ENCODE measurements at regions not wholly inside any gene's neighbourhood (a gene's known extent, or its start where the extent isn't known, plus 50 kb on each side); places are given as distances from the start of the nearest gene placed in this dataset.

- Histone ChIP-seq H3K4me1 (ENCODE audit: low read depth, poor library complexity, severe bottlenecking) (no peaks in the 10 kb centered on the region), H3K27ac (no peak overlapping the region), H3K36me3 (ENCODE audit: insufficient read depth) (no peaks in the 10 kb centered on the region), H3K4me3 (IDR thresholded peaks at IDR 0.05; ENCODE audit: insufficient read depth, low read depth, low read length) (no peak overlapping the region), H2AFZ (ENCODE audit: low read depth) (no peak overlapping the region), H3K9ac (no peak overlapping the region), H3K4me2 (no peak overlapping the region), H3K79me2 (ENCODE audit: insufficient read depth, low read depth) (no peaks in the 10 kb centered on the region), H4K20me1 (ENCODE audit: insufficient read depth) (no peaks in the 10 kb centered on the region), H3K27me3 (ENCODE audit: insufficient read depth, low read depth) (no peaks in the 10 kb centered on the region)
- TF ChIP-seq, protein P1, sequence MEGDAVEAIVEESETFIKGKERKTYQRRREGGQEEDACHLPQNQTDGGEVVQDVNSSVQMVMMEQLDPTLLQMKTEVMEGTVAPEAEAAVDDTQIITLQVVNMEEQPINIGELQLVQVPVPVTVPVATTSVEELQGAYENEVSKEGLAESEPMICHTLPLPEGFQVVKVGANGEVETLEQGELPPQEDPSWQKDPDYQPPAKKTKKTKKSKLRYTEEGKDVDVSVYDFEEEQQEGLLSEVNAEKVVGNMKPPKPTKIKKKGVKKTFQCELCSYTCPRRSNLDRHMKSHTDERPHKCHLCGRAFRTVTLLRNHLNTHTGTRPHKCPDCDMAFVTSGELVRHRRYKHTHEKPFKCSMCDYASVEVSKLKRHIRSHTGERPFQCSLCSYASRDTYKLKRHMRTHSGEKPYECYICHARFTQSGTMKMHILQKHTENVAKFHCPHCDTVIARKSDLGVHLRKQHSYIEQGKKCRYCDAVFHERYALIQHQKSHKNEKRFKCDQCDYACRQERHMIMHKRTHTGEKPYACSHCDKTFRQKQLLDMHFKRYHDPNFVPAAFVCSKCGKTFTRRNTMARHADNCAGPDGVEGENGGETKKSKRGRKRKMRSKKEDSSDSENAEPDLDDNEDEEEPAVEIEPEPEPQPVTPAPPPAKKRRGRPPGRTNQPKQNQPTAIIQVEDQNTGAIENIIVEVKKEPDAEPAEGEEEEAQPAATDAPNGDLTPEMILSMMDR (conservative IDR thresholded peaks at IDR 0.05; ENCODE audit: low read depth, low read length), result no peak
These were observed 162.6 kb downstream of the SMC2 start for GRCh38 chr9:104256696-104257062.

GRCh38 chr9:104258296-104259011 is 164.3 kb downstream of the SMC2 start:
- Histone ChIP-seq H3K36me3 (ENCODE audit: insufficient read depth) (no peaks in the 10 kb centered on the region), H3K9ac (no peak overlapping the region), H2AFZ (ENCODE audit: low read depth) (no peak overlapping the region), H3K4me3 (IDR thresholded peaks at IDR 0.05; ENCODE audit: insufficient read depth, low read depth, low read length) (no peak overlapping the region), H4K20me1 (ENCODE audit: insufficient read depth) (no peaks in the 10 kb centered on the region), H3K4me2 (no peak overlapping the region), H3K27me3 (ENCODE audit: insufficient read depth, low read depth) (no peaks in the 10 kb centered on the region), H3K27ac (no peak overlapping the region), H3K79me2 (ENCODE audit: insufficient read depth, low read depth) (no peaks in the 10 kb centered on the region), H3K4me1 (ENCODE audit: low read depth, poor library complexity, severe bottlenecking) (no peaks in the 10 kb centered on the region)
- TF ChIP-seq, protein P1 (conservative IDR thresholded peaks at IDR 0.05; ENCODE audit: low read depth, low read length), result no peak

- Histone ChIP-seq H3K79me2 (ENCODE audit: insufficient read depth, low read depth) (no peaks in the 10 kb centered on the region), H3K9ac (no peak overlapping the region), H3K4me1 (ENCODE audit: low read depth, poor library complexity, severe bottlenecking) (no peaks in the 10 kb centered on the region), H4K20me1 (ENCODE audit: insufficient read depth) (no peaks in the 10 kb centered on the region), H3K27me3 (ENCODE audit: insufficient read depth, low read depth) (no peaks in the 10 kb centered on the region), H3K36me3 (ENCODE audit: insufficient read depth) (no peaks in the 10 kb centered on the region), H3K4me3 (IDR thresholded peaks at IDR 0.05; ENCODE audit: insufficient read depth, low read depth, low read length) (no peak overlapping the region), H3K4me2 (no peak overlapping the region), H3K27ac (no peak overlapping the region), H2AFZ (ENCODE audit: low read depth) (peak overlapping the region; percentile 7; the same call in 1 of the 2 replicates)
- TF ChIP-seq, protein P1 (conservative IDR thresholded peaks at IDR 0.05; ENCODE audit: low read depth, low read length), result no peak
These were observed 165.9 kb downstream of the SMC2 start for GRCh38 chr9:104260004-104260403.

DNA sequence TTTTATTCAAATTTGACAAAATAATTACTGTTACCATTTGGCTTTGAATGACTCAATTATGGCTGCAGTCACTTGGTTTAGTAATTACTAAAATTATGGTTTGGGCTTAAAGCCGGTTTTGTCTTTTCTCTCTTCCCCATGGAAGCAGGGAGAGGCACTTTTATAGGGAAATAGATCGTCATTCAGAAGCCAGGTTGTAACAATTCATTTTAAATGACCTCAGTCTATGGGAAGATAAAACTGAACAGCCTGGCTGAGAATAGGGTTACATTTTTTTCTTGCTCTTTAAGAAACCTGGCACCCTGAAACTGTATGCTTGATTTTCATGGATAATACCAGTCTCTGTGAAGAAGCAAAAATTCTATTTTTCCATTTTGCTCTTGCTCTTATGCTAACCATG is 169.8 kb downstream of the SMC2 start:
- Histone ChIP-seq H2AFZ (ENCODE audit: low read depth) (no peak overlapping the region), H3K9ac (no peak overlapping the region), H3K79me2 (ENCODE audit: insufficient read depth, low read depth) (no peaks in the 10 kb centered on the region), H3K27me3 (ENCODE audit: insufficient read depth, low read depth) (no peaks in the 10 kb centered on the region), H3K4me3 (IDR thresholded peaks at IDR 0.05; ENCODE audit: insufficient read depth, low read depth, low read length) (no peak overlapping the region), H3K36me3 (ENCODE audit: insufficient read depth) (no peaks in the 10 kb centered on the region), H3K4me1 (ENCODE audit: low read depth, poor library complexity, severe bottlenecking) (no peaks in the 10 kb centered on the region), H4K20me1 (ENCODE audit: insufficient read depth) (no peaks in the 10 kb centered on the region), H3K4me2 (no peak overlapping the region), H3K27ac (no peak overlapping the region)
- TF ChIP-seq, protein P1 (conservative IDR thresholded peaks at IDR 0.05; ENCODE audit: low read depth, low read length), result no peak
